RWPE2 (cell line): ENCODE measurements at regions not wholly inside any gene's neighbourhood (a gene's known extent, or its start where the extent isn't known, plus 50 kb on each side); places are given as distances from the start of the nearest gene placed in this dataset.

Experiments used
- ATAC-seq: fragments of 200-7000 bp; cut with Tn5 transposase; 3 replicates; pipeline ENCODE4 v1.9.1; 2021; ENCODE audit warnings: low read depth
- DNase-seq: peaks from one replicate; pipeline ENCODE4 v3.0.0-alpha.2; 2020; ENCODE audit warnings: low spot score
- H3K27ac ChIP-seq: fragments of 450-650 bp; 2 replicates; pipeline ENCODE4 v1.5.1; 2017; ENCODE audit warnings: mild to moderate bottlenecking; ENCODE audit not compliant: poor library complexity, severe bottlenecking
- H3K27me3 ChIP-seq: fragments of 250-450 bp; sonication (Bioruptor Pico); 2 replicates; pipeline ENCODE4 v1.5.1; 2021; ENCODE audit warnings: mild to moderate bottlenecking, moderate library complexity; ENCODE audit not compliant: insufficient read depth, poor library complexity, severe bottlenecking
- H3K36me3 ChIP-seq: fragments of 250-450 bp; sonication (Bioruptor Pico); 2 replicates; pipeline ENCODE4 v1.5.1; 2020; ENCODE audit warnings: low read depth, mild to moderate bottlenecking, moderate library complexity
- H3K4me1 ChIP-seq: fragments of 250-450 bp; sonication (Bioruptor Pico); 2 replicates; pipeline ENCODE4 v1.5.1; 2021; ENCODE audit warnings: mild to moderate bottlenecking, moderate library complexity; ENCODE audit not compliant: insufficient read depth, poor library complexity, severe bottlenecking
- H3K4me3 ChIP-seq: fragments of 250-450 bp; sonication (Bioruptor Pico); 2 replicates; pipeline ENCODE4 v1.5.1; 2021; ENCODE audit warnings: mild to moderate bottlenecking, moderate library complexity; ENCODE audit not compliant: severe bottlenecking
- H3K9me3 ChIP-seq: fragments of 250-450 bp; sonication (Bioruptor Pico); 2 replicates; pipeline ENCODE4 v1.5.1; 2021; ENCODE audit warnings: mild to moderate bottlenecking, moderate library complexity; ENCODE audit not compliant: severe bottlenecking
- TF ChIP-seq, protein P1 (sequence below): fragments of 450-650 bp; IDR thresholded peaks from one replicate; pipeline ENCODE4 v1.5.1; 2017; ENCODE audit warnings: mild to moderate bottlenecking, moderate library complexity; ENCODE audit not compliant: poor library complexity, severe bottlenecking

- TF ChIP-seq, protein P1, sequence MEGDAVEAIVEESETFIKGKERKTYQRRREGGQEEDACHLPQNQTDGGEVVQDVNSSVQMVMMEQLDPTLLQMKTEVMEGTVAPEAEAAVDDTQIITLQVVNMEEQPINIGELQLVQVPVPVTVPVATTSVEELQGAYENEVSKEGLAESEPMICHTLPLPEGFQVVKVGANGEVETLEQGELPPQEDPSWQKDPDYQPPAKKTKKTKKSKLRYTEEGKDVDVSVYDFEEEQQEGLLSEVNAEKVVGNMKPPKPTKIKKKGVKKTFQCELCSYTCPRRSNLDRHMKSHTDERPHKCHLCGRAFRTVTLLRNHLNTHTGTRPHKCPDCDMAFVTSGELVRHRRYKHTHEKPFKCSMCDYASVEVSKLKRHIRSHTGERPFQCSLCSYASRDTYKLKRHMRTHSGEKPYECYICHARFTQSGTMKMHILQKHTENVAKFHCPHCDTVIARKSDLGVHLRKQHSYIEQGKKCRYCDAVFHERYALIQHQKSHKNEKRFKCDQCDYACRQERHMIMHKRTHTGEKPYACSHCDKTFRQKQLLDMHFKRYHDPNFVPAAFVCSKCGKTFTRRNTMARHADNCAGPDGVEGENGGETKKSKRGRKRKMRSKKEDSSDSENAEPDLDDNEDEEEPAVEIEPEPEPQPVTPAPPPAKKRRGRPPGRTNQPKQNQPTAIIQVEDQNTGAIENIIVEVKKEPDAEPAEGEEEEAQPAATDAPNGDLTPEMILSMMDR, result no peak
- ATAC-seq, result no peak
- peaks cover 38% of the 10 kb centered on the region for H3K4me1 ChIP-seq
Measured at GRCh38 chr5:115433918-115434317, 110.7 kb downstream of the FEM1C start.

DNA sequence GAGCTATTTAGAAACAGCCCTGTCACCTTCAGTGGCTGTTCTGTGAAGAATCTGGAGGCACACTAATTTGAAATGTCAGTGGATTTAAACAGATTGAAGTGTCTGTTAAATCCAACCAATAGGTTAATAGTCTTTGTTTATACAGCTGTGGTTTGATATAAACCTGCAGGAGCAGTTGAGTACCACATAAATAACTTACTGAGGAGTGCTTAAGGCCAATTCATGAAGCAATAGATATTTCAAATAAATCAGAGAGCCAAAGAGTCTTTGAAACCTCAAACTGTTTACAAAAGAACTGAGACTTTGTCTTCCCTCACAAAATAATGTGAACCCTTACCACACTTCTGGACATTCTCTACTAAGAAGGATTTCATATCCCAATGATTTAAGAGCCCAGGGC, 111.9 kb downstream of the FEM1C start:
- ATAC-seq, result no peak
- DNase-seq, result no peak
- H3K27ac ChIP-seq, result no peak overlapping the region
- H3K36me3 ChIP-seq, result no peaks in the 10 kb centered on the region
- peaks cover 38% of the 10 kb centered on the region for H3K4me1 ChIP-seq
- no peak overlapping the region for H3K4me3 ChIP-seq
- TF ChIP-seq, protein P1, result no peak
- H3K9me3 ChIP-seq, result no peaks in the 10 kb centered on the region
- H3K27me3 ChIP-seq, result no peaks in the 10 kb centered on the region

More at GRCh38 chr5:115433918-115434317, 110.7 kb downstream of the FEM1C start:
- H3K27ac ChIP-seq, result no peak overlapping the region
- no peak overlapping the region for H3K4me3 ChIP-seq
- no peaks in the 10 kb centered on the region for H3K36me3 ChIP-seq
- DNase-seq, result no peak
- H3K27me3 ChIP-seq, result no peaks in the 10 kb centered on the region
- H3K9me3 ChIP-seq, result no peaks in the 10 kb centered on the region

DNA sequence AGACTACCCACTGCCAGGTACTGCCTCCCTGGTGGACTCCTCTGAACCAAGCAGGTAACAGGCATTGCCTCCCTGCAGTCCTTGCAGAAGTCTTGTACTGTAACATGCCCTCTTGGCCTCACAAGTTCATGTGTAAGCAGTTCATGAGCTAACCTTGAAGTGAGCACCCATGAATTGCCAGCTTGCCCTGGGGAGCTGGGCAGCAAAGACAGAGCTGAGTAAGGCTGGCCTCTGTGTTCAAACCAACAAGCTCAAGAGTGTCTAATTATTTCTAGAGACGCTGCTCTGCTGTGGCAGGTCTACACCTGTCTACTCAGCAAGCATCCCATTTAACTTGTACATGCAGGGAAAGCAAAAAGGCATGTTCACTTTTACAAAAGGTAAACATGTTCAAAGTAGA, 113.5 kb downstream of the FEM1C start:
- ATAC-seq (peak; percentile 6; the same call in 1 of the 3 replicates), DNase-seq (no peak)
- no peaks in the 10 kb centered on the region for H3K27me3 ChIP-seq
- TF ChIP-seq, protein P1, result no peak
- H3K9me3 ChIP-seq, result no peaks in the 10 kb centered on the region
- peaks cover 33% of the 10 kb centered on the region for H3K4me1 ChIP-seq
- no peak overlapping the region for H3K4me3 ChIP-seq
- H3K36me3 ChIP-seq, result no peaks in the 10 kb centered on the region
- H3K27ac ChIP-seq, result peak overlapping the region; percentile 31

DNA sequence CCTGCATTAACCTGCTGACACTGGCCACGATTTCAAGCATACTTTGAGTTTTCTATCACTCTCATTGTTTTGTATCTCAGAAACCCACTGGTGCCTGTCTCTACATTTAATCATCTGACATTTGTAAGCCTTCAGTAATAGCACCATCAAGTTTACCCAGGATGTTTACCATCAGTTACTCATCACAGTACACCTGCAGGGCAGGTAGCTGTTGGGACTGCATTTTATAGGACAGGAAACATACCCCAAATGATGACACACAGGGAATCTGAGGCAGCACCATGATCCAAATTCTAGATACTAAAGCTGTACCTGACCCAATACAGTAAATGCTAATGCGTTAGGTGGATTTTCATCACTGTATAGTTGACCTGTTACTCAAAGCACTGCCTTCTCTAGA, 114.2 kb downstream of the FEM1C start:
- no peaks in the 10 kb centered on the region for H3K27me3 ChIP-seq
- H3K9me3 ChIP-seq, result no peaks in the 10 kb centered on the region
- no peaks in the 10 kb centered on the region for H3K36me3 ChIP-seq
- H3K27ac ChIP-seq, result peak overlapping the region; percentile 31
- TF ChIP-seq, protein P1, result no peak
- DNase-seq (no peak), ATAC-seq (peak; percentile 88)
- H3K4me1 ChIP-seq, result peaks cover 25% of the 10 kb centered on the region
- no peak overlapping the region for H3K4me3 ChIP-seq

DNA sequence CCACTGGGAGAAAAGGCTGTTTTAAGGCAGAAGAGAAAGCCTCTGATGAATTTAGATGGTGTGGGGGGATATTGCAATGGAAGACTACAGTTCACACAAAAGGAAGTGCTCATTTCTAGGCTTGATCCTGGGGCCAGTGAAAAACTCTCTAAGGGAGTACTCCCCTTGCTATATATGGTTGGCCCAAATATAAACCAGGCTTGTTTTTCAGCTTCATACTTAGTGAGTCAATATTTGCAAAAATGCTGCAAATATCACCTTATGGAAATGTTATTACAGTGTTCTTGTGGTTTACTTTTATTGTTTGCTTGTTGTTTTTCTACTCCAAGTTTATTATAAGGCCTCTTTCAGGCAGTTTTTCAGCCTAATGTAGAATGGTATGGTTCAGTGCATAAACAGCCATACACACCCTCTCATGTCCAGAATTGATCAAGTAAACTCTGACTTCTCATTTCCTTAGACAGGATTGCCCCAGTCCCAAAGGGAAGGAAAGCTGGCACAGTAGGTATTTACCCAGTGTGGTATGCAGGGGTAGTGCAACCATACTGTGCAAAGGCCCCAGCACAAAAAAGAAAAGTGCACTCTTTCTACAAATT, 115.1 kb downstream of the FEM1C start:
- H3K9me3 ChIP-seq, result no peaks in the 10 kb centered on the region
- peak overlapping the region; percentile 31 for H3K27ac ChIP-seq
- H3K4me3 ChIP-seq, result no peak overlapping the region
- TF ChIP-seq, protein P1, result no peak
- peaks cover 24% of the 10 kb centered on the region for H3K4me1 ChIP-seq
- no peaks in the 10 kb centered on the region for H3K36me3 ChIP-seq
- H3K27me3 ChIP-seq, result no peaks in the 10 kb centered on the region
- ATAC-seq, result peak; percentile 24; the same call in 1 of the 3 replicates
- no peak for DNase-seq
